Fibroblast of lung (primary cell): ENCODE measurements at regions not wholly inside any gene's neighbourhood (a gene's known extent, or its start where the extent isn't known, plus 50 kb on each side); places are given as distances from the start of the nearest gene placed in this dataset.

Experiments
- DNase-seq, 2 donors: peaks; one replicate each; pipeline versions ENCODE4 v3.0.0 to v3.0.0-alpha.2; 2010; ENCODE audit warnings: low read depth in 2 of 2
- H2AFZ ChIP-seq: 2 replicates; pipeline ENCODE4 v1.5.1; 2012; ENCODE audit warnings: low read length, control low read depth, inconsistent platforms
- H3K27ac ChIP-seq: 2 replicates; pipeline ENCODE4 v1.5.1; 2011; ENCODE audit warnings: low read length, control low read depth; ENCODE audit not compliant: insufficient read depth
- H3K27me3 ChIP-seq: 2 replicates; pipeline ENCODE4 v1.5.1; 2011; ENCODE audit warnings: mild to moderate bottlenecking, low read length; ENCODE audit not compliant: control insufficient read depth, insufficient read depth
- H3K36me3 ChIP-seq: 2 replicates; pipeline ENCODE4 v1.5.1; 2011; ENCODE audit warnings: low read length; ENCODE audit not compliant: control insufficient read depth, insufficient read depth
- H3K4me1 ChIP-seq: 2 replicates; pipeline ENCODE4 v1.5.1; 2011; ENCODE audit warnings: low read length; ENCODE audit not compliant: control insufficient read depth, insufficient read depth; ENCODE audit errors: extremely low read depth
- H3K4me2 ChIP-seq: 2 replicates; pipeline ENCODE4 v1.5.1; 2011; ENCODE audit warnings: low read length, control low read depth; ENCODE audit not compliant: insufficient read depth; ENCODE audit errors: extremely low read depth
- H3K4me3 ChIP-seq, 4 experiments: fragments of 200-600 bp in 1 of 4; sonication (generic) in 1 of 4; replicated peaks in 1 of 4; 2 replicates each; pipeline ENCODE4 v1.5.1; 2011 to 2016; ENCODE audit warnings: low read length in 4 of 4, low read depth in 3 of 4, mild to moderate bottlenecking in 3 of 4, control low read depth in 2 of 4, inconsistent platforms in 1 of 4, mixed read lengths in 1 of 4; ENCODE audit not compliant: insufficient read depth in 1 of 4; ENCODE audit errors: control extremely low read depth in 1 of 4
- H3K79me2 ChIP-seq: 2 replicates; pipeline ENCODE4 v1.5.1; 2012; ENCODE audit warnings: mild to moderate bottlenecking, low read length, inconsistent platforms; ENCODE audit not compliant: control insufficient read depth, insufficient read depth
- H3K9ac ChIP-seq: 2 replicates; pipeline ENCODE4 v1.5.1; 2011; ENCODE audit warnings: mild to moderate bottlenecking, low read length, control low read depth; ENCODE audit not compliant: insufficient read depth
- H3K9me3 ChIP-seq: 2 replicates; pipeline ENCODE4 v1.5.1; 2012; ENCODE audit warnings: low read depth, low read length; ENCODE audit not compliant: control insufficient read depth, insufficient read depth
- H4K20me1 ChIP-seq: 2 replicates; pipeline ENCODE4 v1.5.1; 2011; ENCODE audit warnings: low read length; ENCODE audit not compliant: control insufficient read depth, insufficient read depth; ENCODE audit errors: extremely low read depth
- EZH2 ChIP-seq: IDR thresholded peaks from 2 replicates; pipeline ENCODE4 v1.5.1; 2012; ENCODE audit warnings: low read length, control low read depth, mild to moderate bottlenecking; ENCODE audit errors: missing control alignments
- TF ChIP-seq, protein P1 (sequence below), 2 donors: IDR thresholded peaks in 1 of 2; conservative IDR thresholded peaks in 1 of 2; 1 replicate in 1 of 2; 2 replicates in 1 of 2; pipeline ENCODE4 v1.5.1; 2011 to 2012; ENCODE audit warnings: low read length in 2 of 2, control low read depth in 1 of 2, inconsistent platforms in 1 of 2, low read depth in 1 of 2, mild to moderate bottlenecking in 1 of 2

- H3K79me2 ChIP-seq = no peaks in the 10 kb centered on the region
- H2AFZ ChIP-seq = no peak overlapping the region
- no peak for TF ChIP-seq EZH2
- TF ChIP-seq, protein P1, sequence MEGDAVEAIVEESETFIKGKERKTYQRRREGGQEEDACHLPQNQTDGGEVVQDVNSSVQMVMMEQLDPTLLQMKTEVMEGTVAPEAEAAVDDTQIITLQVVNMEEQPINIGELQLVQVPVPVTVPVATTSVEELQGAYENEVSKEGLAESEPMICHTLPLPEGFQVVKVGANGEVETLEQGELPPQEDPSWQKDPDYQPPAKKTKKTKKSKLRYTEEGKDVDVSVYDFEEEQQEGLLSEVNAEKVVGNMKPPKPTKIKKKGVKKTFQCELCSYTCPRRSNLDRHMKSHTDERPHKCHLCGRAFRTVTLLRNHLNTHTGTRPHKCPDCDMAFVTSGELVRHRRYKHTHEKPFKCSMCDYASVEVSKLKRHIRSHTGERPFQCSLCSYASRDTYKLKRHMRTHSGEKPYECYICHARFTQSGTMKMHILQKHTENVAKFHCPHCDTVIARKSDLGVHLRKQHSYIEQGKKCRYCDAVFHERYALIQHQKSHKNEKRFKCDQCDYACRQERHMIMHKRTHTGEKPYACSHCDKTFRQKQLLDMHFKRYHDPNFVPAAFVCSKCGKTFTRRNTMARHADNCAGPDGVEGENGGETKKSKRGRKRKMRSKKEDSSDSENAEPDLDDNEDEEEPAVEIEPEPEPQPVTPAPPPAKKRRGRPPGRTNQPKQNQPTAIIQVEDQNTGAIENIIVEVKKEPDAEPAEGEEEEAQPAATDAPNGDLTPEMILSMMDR (conservative IDR thresholded peaks at IDR 0.05 in 1 of 2, IDR thresholded peaks at IDR 0.05 in 1 of 2; ENCODE audit: low read depth in 1 of 2, low read length in 2 of 2) = no peak
- no peaks in the 10 kb centered on the region for H3K27me3 ChIP-seq
- no peak for DNase-seq
- H3K27ac ChIP-seq = no peak overlapping the region
- H4K20me1 ChIP-seq = no peaks in the 10 kb centered on the region
- H3K4me2 ChIP-seq = no peak overlapping the region
- no peak overlapping the region for H3K4me3 ChIP-seq
- no peaks in the 10 kb centered on the region for H3K9me3 ChIP-seq
- no peaks in the 10 kb centered on the region for H3K4me1 ChIP-seq
- H3K9ac ChIP-seq = no peak overlapping the region
- no peaks in the 10 kb centered on the region for H3K36me3 ChIP-seq
Observed at GRCh38 chrX:102043380-102043779, 82.1 kb upstream of the TCEAL2 start.

- no peaks in the 10 kb centered on the region for H3K36me3 ChIP-seq
- H4K20me1 ChIP-seq = no peaks in the 10 kb centered on the region
- H3K9ac ChIP-seq = no peak overlapping the region
- H3K27ac ChIP-seq = no peak overlapping the region
- H3K4me3 ChIP-seq = no peak overlapping the region
- no peaks in the 10 kb centered on the region for H3K79me2 ChIP-seq
- no peak overlapping the region for H2AFZ ChIP-seq
- no peak overlapping the region for H3K4me2 ChIP-seq
- no peak for TF ChIP-seq EZH2
- TF ChIP-seq, protein P1 (conservative IDR thresholded peaks at IDR 0.05 in 1 of 2, IDR thresholded peaks at IDR 0.05 in 1 of 2; ENCODE audit: low read depth in 1 of 2, low read length in 2 of 2) = no peak
- H3K4me1 ChIP-seq = no peaks in the 10 kb centered on the region
- H3K27me3 ChIP-seq = no peaks in the 10 kb centered on the region
- H3K9me3 ChIP-seq = no peaks in the 10 kb centered on the region
- no peak for DNase-seq
Observed at GRCh38 chrX:102042372-102043325, 82.8 kb upstream of the TCEAL2 start.

- TF ChIP-seq, protein P1 (conservative IDR thresholded peaks at IDR 0.05 in 1 of 2, IDR thresholded peaks at IDR 0.05 in 1 of 2; ENCODE audit: low read depth in 1 of 2, low read length in 2 of 2) = no peak
- no peak for TF ChIP-seq EZH2
- Histone ChIP-seq H2AFZ (no peak overlapping the region), H3K4me2 (no peak overlapping the region), H3K4me1 (no peaks in the 10 kb centered on the region), H3K9me3 (no peaks in the 10 kb centered on the region), H3K27ac (no peak overlapping the region), H3K36me3 (no peaks in the 10 kb centered on the region), H3K79me2 (no peaks in the 10 kb centered on the region), H4K20me1 (no peaks in the 10 kb centered on the region), H3K27me3 (no peaks in the 10 kb centered on the region), H3K4me3 (no peak overlapping the region), H3K9ac (no peak overlapping the region)
- DNase-seq = no peak
Observed at GRCh38 chrX:102029026-102029425, 96.5 kb upstream of the TCEAL2 start.
